IMR-90 (cell line): ENCODE measurements at regions not wholly inside any gene's neighbourhood (a gene's known extent, or its start where the extent isn't known, plus 50 kb on each side); places are given as distances from the start of the nearest gene placed in this dataset.

ENCODE experiments used
- ATAC-seq: fragments of 200-7000 bp; cut with Tn5 transposase; 2 replicates; pipeline ENCODE4 v1.9.1; 2020; ENCODE audit warnings: low read depth, mild to moderate bottlenecking, moderate library complexity
- BruUV-seq: library from RNA; stranded (reverse); fragments of 400-500 nt; replicated peaks from 2 replicates; lab custom pipeline; 2021; lab: Mats Ljungman, UMichigan
- CTCF ChIA-PET: fragments of 300-600 bp; formaldehyde crosslinking; extraction: SDS; loops from one replicate; lab custom pipeline; 2021; ENCODE audit warnings: antibody characterized with exemption; lab: Yijun Ruan, JAX
- POLR2A ChIA-PET: fragments of 300-600 bp; sonication (Branson Sonifier 250); formaldehyde crosslinking; loops from one replicate; lab custom pipeline; 2022; ENCODE audit warnings: antibody characterized with exemption; ENCODE audit not compliant: unreplicated experiment; lab: Charles Lee
- DNase-seq: peaks from one replicate; pipeline ENCODE4 v3.0.0; 2013
- H2AFZ ChIP-seq: replicated peaks from 2 replicates; pipeline ENCODE3; 2013; ENCODE audit warnings: low read length, mild to moderate bottlenecking; ENCODE audit not compliant: poor library complexity
- H2AK5ac ChIP-seq: 2 replicates; pipeline ENCODE4 v1.6.1; 2013; ENCODE audit warnings: low read depth, low read length, inconsistent platforms
- H2AK9ac ChIP-seq: replicated peaks from 2 replicates; pipeline ENCODE3; 2013; ENCODE audit warnings: mild to moderate bottlenecking, low read depth, low read length, moderate library complexity; ENCODE audit not compliant: poor library complexity
- H2BK120ac ChIP-seq: 2 replicates; pipeline ENCODE4 v1.6.1; 2013; ENCODE audit warnings: low read depth, low read length, inconsistent platforms
- H2BK15ac ChIP-seq: 3 replicates; pipeline ENCODE4 v1.6.1; 2013; ENCODE audit warnings: low read depth, low read length, inconsistent platforms
- H2BK20ac ChIP-seq: 2 replicates; pipeline ENCODE4 v1.6.1; 2013; ENCODE audit warnings: low read depth, mild to moderate bottlenecking, inconsistent platforms, low read length, moderate library complexity
- H2BK5ac ChIP-seq: 2 replicates; pipeline ENCODE4 v1.6.1; 2013; ENCODE audit warnings: mild to moderate bottlenecking, low read depth, low read length, inconsistent platforms; ENCODE audit not compliant: poor library complexity, severe bottlenecking
- H3K14ac ChIP-seq: replicated peaks from 2 replicates; pipeline ENCODE4 v1.6.1; 2013; ENCODE audit warnings: low read depth, low read length, inconsistent platforms
- H3K18ac ChIP-seq: 2 replicates; pipeline ENCODE4 v1.6.1; 2013; ENCODE audit warnings: low read depth, low read length, control low read depth
- H3K23ac ChIP-seq: 2 replicates; pipeline ENCODE4 v1.6.1; 2013; ENCODE audit warnings: low read depth, low read length, inconsistent platforms
- H3K27ac ChIP-seq: 2 replicates; pipeline ENCODE4 v1.5.1; 2013; ENCODE audit warnings: mild to moderate bottlenecking, control low read depth, low read length; ENCODE audit not compliant: insufficient read depth
- H3K27me3 ChIP-seq: 2 replicates; pipeline ENCODE4 v1.6.1; 2013; ENCODE audit warnings: low read length; ENCODE audit not compliant: control insufficient read depth, insufficient read depth
- H3K36me3 ChIP-seq: 2 replicates; pipeline ENCODE4 v1.6.1; 2013; ENCODE audit warnings: low read length, mixed read lengths; ENCODE audit not compliant: control insufficient read depth, insufficient read depth
- H3K4ac ChIP-seq: 2 replicates; pipeline ENCODE4 v1.6.1; 2013; ENCODE audit warnings: low read depth, low read length, inconsistent platforms
- H3K4me1 ChIP-seq: 2 replicates; pipeline ENCODE4 v1.6.1; 2013; ENCODE audit warnings: low read length, mixed read lengths; ENCODE audit not compliant: control insufficient read depth, insufficient read depth
- H3K4me2 ChIP-seq: 2 replicates; pipeline ENCODE4 v1.6.1; 2013; ENCODE audit warnings: low read depth, mild to moderate bottlenecking, control low read depth, low read length, moderate library complexity
- H3K4me3 ChIP-seq: 2 replicates; pipeline ENCODE4 v1.5.1; 2013; ENCODE audit warnings: low read depth, mild to moderate bottlenecking, control low read depth, low read length, moderate library complexity; ENCODE audit not compliant: insufficient read depth
- H3K56ac ChIP-seq: 2 replicates; pipeline ENCODE4 v1.6.1; 2013; ENCODE audit warnings: low read length, inconsistent platforms; ENCODE audit not compliant: insufficient read depth; ENCODE audit errors: extremely low read depth
- H3K79me1 ChIP-seq, 2 experiments: 2 replicates each; pipeline ENCODE4 v1.6.1; 2013; ENCODE audit warnings: low read length in 2 of 2, inconsistent platforms in 1 of 2, low read depth in 1 of 2
- H3K9ac ChIP-seq: 2 replicates; pipeline ENCODE4 v1.6.1; 2013; ENCODE audit warnings: low read depth, low read length, control low read depth
- H3K9me1 ChIP-seq: 2 replicates; pipeline ENCODE4 v1.6.1; 2013; ENCODE audit warnings: low read length, inconsistent platforms; ENCODE audit not compliant: insufficient read depth
- H3K9me3 ChIP-seq: 2 replicates; pipeline ENCODE4 v1.6.1; 2013; ENCODE audit warnings: low read length; ENCODE audit not compliant: control insufficient read depth, insufficient read depth
- H4K20me1 ChIP-seq: 2 replicates; pipeline ENCODE4 v1.6.1; 2013; ENCODE audit warnings: low read length, inconsistent platforms; ENCODE audit not compliant: insufficient read depth
- H4K5ac ChIP-seq: 2 replicates; pipeline ENCODE4 v1.6.1; 2013; ENCODE audit warnings: mild to moderate bottlenecking, low read depth, low read length, control low read depth
- H4K8ac ChIP-seq, 2 experiments: 2 replicates each; pipeline ENCODE4 v1.6.1; 2013; ENCODE audit warnings: low read depth in 2 of 2, low read length in 2 of 2, control low read depth in 1 of 2, inconsistent platforms in 1 of 2
- H4K91ac ChIP-seq: 2 replicates; pipeline ENCODE4 v1.6.1; 2013; ENCODE audit warnings: low read depth, low read length, inconsistent platforms; ENCODE audit not compliant: insufficient read depth
- CEBPB ChIP-seq: IDR thresholded peaks from 2 replicates; pipeline ENCODE4 v1.6.1; 2012; ENCODE audit warnings: low read depth, low read length, improper control_type of control experiment
- CHD1 ChIP-seq: IDR thresholded peaks from 2 replicates; pipeline ENCODE4 v1.6.1; 2012; ENCODE audit warnings: low read depth, low read length, improper control_type of control experiment
- FOS ChIP-seq: fragments of 150-350 bp; IDR thresholded peaks from 2 replicates; pipeline ENCODE4 v1.6.1; 2016; ENCODE audit warnings: low read depth, low read length
- MAFK ChIP-seq: IDR thresholded peaks from 2 replicates; pipeline ENCODE4 v1.6.1; 2012; ENCODE audit warnings: low read depth, low read length, improper control_type of control experiment
- MAZ ChIP-seq: IDR thresholded peaks from 2 replicates; pipeline ENCODE4 v1.6.1; 2012; ENCODE audit warnings: low read depth, mild to moderate bottlenecking, low read length, improper control_type of control experiment, moderate library complexity, borderline replicate concordance
- MXI1 ChIP-seq: IDR thresholded peaks from 2 replicates; pipeline ENCODE4 v1.6.1; 2012; ENCODE audit warnings: low read depth, mild to moderate bottlenecking, low read length, moderate library complexity, borderline replicate concordance
- RFX5 ChIP-seq: IDR thresholded peaks from 2 replicates; pipeline ENCODE4 v1.8.0; 2012; ENCODE audit warnings: low read depth, mild to moderate bottlenecking, low read length, moderate library complexity
- SMC3 ChIP-seq: fragments of 150-350 bp; IDR thresholded peaks from 2 replicates; pipeline ENCODE4 v1.6.1; 2016; ENCODE audit warnings: low read depth, mild to moderate bottlenecking, antibody characterized with exemption, low read length, moderate library complexity
- WGBS, 2 experiments: methylation state at CpG; one replicate each; pipeline versions ENCODE4 v1.1.5 to v1.1.7; 2013; ENCODE audit warnings: missing lambda C conversion rate in 2 of 2; ENCODE audit not compliant: insufficient read length in 1 of 2; ENCODE audit errors: extremely low coverage in 2 of 2; 5-methylcytosine and 5-hydroxymethylcytosine counted together
- dilution Hi-C: fragments of 300-500 bp; cut with HindIII; formaldehyde crosslinking; loops from one replicate; pipeline ENCODE4 v1.14.3; 2018; ENCODE audit warnings: low sequenced_read_pairs; ENCODE audit not compliant: unreplicated experiment
- in situ Hi-C: fragments of 300-500 bp; cut with MboI; formaldehyde crosslinking; loops from 3 replicates; pipeline ENCODE4 v1.14.3; 2019; ENCODE audit warnings: low sequenced_read_pairs, inconsistent platforms, mixed read lengths
- intact Hi-C: fragments of 100-400 bp; cut with micrococcal nuclease; formaldehyde crosslinking; loops from 2 replicates; pipeline ENCODE4 v1.10.0; 2022
- TF ChIP-seq, protein P1 (sequence below): conservative IDR thresholded peaks from 2 replicates; pipeline ENCODE4 v1.5.1; 2012; ENCODE audit warnings: mild to moderate bottlenecking, low read depth, low read length, improper control_type of control experiment

DNA sequence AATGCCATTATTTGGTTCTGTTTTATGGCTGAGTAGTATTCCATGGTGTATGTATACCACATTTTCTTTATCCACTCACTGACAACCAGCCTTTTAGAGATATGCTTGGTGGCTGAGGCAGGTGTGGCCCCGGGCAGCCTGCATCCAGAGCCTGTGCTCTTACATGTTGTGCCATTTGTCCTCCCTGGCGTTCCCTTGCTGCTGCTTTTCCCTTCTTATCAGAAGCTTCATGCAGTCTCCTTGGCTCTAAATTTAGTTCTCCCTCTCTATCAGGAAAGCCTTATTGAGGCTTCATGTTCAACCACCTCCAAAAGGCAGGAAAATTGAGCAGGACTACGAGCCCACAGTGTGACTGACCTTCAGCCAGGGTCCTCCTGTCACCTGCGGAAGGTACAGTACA, 131.7 kb upstream of the ITGA6 start:
- Histone ChIP-seq H3K36me3 (no peaks in the 10 kb centered on the region), H3K4me3 (no peak overlapping the region), H3K4me1 (peaks cover 6% of the 10 kb centered on the region; the same call in 1 of the 2 replicates), H3K4ac (no peak overlapping the region), H2BK15ac (no peak overlapping the region), H3K4me2 (no peak overlapping the region), H2BK120ac (no peak overlapping the region), H3K9ac (no peak overlapping the region), H3K18ac (no peak overlapping the region), H3K23ac (no peak overlapping the region), H3K79me1 (no peaks in the 10 kb centered on the region), H3K14ac (no peak overlapping the region), H2AFZ (no peak overlapping the region), H4K20me1 (no peaks in the 10 kb centered on the region), H3K56ac (no peak overlapping the region), H4K8ac (no peak overlapping the region), H3K27me3 (no peaks in the 10 kb centered on the region), H2BK5ac (no peak overlapping the region), H4K5ac (no peak overlapping the region), H4K91ac (no peak overlapping the region), H3K27ac (no peak overlapping the region), H2AK5ac (no peak overlapping the region), H3K9me1 (no peaks in the 10 kb centered on the region), H2BK20ac (no peak overlapping the region), H2AK9ac (peak overlapping the region; percentile 31), H3K9me3 (peaks cover under 1% of the 10 kb centered on the region)
- no peak for ATAC-seq
- POLR2A ChIA-PET, result no interaction called here
- no TSS peak for BruUV-seq
- CTCF ChIA-PET, result no interaction called here
- 80% methylated on average over 2 of the region's 4 CpGs; no CpG with 5 or more reads in 1 of the 2 experiments for WGBS, 2 experiments
- in situ Hi-C loops, result no loop called here
- TF ChIP-seq MAZ (no peak), MAFK (no peak), SMC3 (no peak), MXI1 (no peak), FOS (no peak), CHD1 (no peak), CEBPB (no peak), RFX5 (no peak)
- TF ChIP-seq, protein P1, sequence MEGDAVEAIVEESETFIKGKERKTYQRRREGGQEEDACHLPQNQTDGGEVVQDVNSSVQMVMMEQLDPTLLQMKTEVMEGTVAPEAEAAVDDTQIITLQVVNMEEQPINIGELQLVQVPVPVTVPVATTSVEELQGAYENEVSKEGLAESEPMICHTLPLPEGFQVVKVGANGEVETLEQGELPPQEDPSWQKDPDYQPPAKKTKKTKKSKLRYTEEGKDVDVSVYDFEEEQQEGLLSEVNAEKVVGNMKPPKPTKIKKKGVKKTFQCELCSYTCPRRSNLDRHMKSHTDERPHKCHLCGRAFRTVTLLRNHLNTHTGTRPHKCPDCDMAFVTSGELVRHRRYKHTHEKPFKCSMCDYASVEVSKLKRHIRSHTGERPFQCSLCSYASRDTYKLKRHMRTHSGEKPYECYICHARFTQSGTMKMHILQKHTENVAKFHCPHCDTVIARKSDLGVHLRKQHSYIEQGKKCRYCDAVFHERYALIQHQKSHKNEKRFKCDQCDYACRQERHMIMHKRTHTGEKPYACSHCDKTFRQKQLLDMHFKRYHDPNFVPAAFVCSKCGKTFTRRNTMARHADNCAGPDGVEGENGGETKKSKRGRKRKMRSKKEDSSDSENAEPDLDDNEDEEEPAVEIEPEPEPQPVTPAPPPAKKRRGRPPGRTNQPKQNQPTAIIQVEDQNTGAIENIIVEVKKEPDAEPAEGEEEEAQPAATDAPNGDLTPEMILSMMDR, result no peak
- dilution Hi-C loops, result no loop called here
- DNase-seq, result no peak
- intact Hi-C loops, result no loop called here
